Panc1 (cell line): ENCODE measurements at regions not wholly inside any gene's neighbourhood (a gene's known extent, or its start where the extent isn't known, plus 50 kb on each side); places are given as distances from the start of the nearest gene placed in this dataset.

Source experiments
- ATAC-seq: fragments of 200-7000 bp; cut with Tn5 transposase; 2 replicates; pipeline ENCODE4 v1.9.1; 2020; ENCODE audit warnings: mild to moderate bottlenecking, moderate library complexity
- BruUV-seq: library from RNA; stranded (reverse); fragments of 400-500 nt; replicated peaks from 2 replicates; lab custom pipeline; 2021; lab: Mats Ljungman, UMichigan
- CTCF ChIA-PET: fragments of 300-600 bp; sonication (Branson Sonifier 250); formaldehyde crosslinking; loops from one replicate; lab custom pipeline; 2022; ENCODE audit warnings: antibody characterized with exemption; lab: Charles Lee
- POLR2A ChIA-PET: fragments of 300-600 bp; sonication (Branson Sonifier 250); formaldehyde crosslinking; loops from one replicate; lab custom pipeline; 2022; ENCODE audit warnings: antibody characterized with exemption; lab: Charles Lee
- DNase-seq: peaks from one replicate; pipeline ENCODE4 v3.0.0-alpha.2; 2010; ENCODE audit warnings: low read depth, low spot score
- H3K27ac ChIP-seq: 2 replicates; pipeline ENCODE4 v1.5.1; 2011; ENCODE audit warnings: mild to moderate bottlenecking, low read length, inconsistent platforms
- H3K27me3 ChIP-seq: fragments of 200-500 bp; sonication (Bioruptor generic); 2 replicates; pipeline ENCODE4 v1.6.0; 2014; ENCODE audit warnings: low read length, inconsistent platforms; ENCODE audit not compliant: control insufficient read depth, insufficient read depth
- H3K36me3 ChIP-seq: fragments of 200-500 bp; sonication (Bioruptor generic); 2 replicates; pipeline ENCODE4 v1.5.1; 2014; ENCODE audit warnings: inconsistent platforms, mild to moderate bottlenecking, low read length, moderate library complexity; ENCODE audit not compliant: control insufficient read depth, insufficient read depth
- H3K4me1 ChIP-seq: 2 replicates; pipeline ENCODE4 v1.5.1; 2011; ENCODE audit warnings: inconsistent platforms, mild to moderate bottlenecking, low read length, moderate library complexity; ENCODE audit not compliant: control insufficient read depth, insufficient read depth
- H3K4me3 ChIP-seq, 2 experiments: 2 replicates each; pipeline ENCODE4 v1.5.1; 2011 to 2012; ENCODE audit warnings: low read depth in 2 of 2, low read length in 2 of 2, mild to moderate bottlenecking in 2 of 2, inconsistent platforms in 1 of 2, moderate library complexity in 1 of 2
- H3K9me3 ChIP-seq: fragments of 200-500 bp; sonication (Bioruptor generic); 2 replicates; pipeline ENCODE4 v1.5.1; 2014; ENCODE audit warnings: low read depth, mild to moderate bottlenecking, inconsistent platforms, low read length, moderate library complexity; ENCODE audit not compliant: control insufficient read depth, insufficient read depth
- POLR2AphosphoS5 ChIP-seq: IDR thresholded peaks from 2 replicates; pipeline ENCODE4 v1.6.1; 2012; ENCODE audit warnings: mild to moderate bottlenecking, low read depth, low read length, moderate library complexity
- SIN3A ChIP-seq: IDR thresholded peaks from 2 replicates; pipeline ENCODE4 v1.6.1; 2012; ENCODE audit warnings: low read depth, mild to moderate bottlenecking, low read length, moderate library complexity, borderline replicate concordance; ENCODE audit not compliant: insufficient read depth
- TCF7L2 ChIP-seq: IDR thresholded peaks from 2 replicates; pipeline ENCODE4 v1.6.1; 2011; ENCODE audit warnings: mild to moderate bottlenecking, low read depth, low read length, inconsistent platforms
- in situ Hi-C: cut with HindIII; loops from 2 replicates; pipeline ENCODE4 v1.10.0; 2016; ENCODE audit warnings: low sequenced_read_pairs, low pct_unique_long_range_greater_than_20kb
- intact Hi-C: fragments of 100-400 bp; cut with micrococcal nuclease; formaldehyde crosslinking; loops from one replicate; pipeline ENCODE4 v1.10.0; 2022; ENCODE audit not compliant: unreplicated experiment
- TF ChIP-seq, protein P1 (sequence below): fragments of 450-650 bp; IDR thresholded peaks from 2 replicates; pipeline ENCODE4 v1.5.1; 2017; ENCODE audit warnings: mild to moderate bottlenecking
- TF ChIP-seq, protein P2 (sequence below), 2 experiments: IDR thresholded peaks; 2 replicates each; pipeline ENCODE4 v1.6.1; 2011 to 2012; ENCODE audit warnings: low read depth in 2 of 2, control low read depth in 1 of 2, low read length in 1 of 2, mild to moderate bottlenecking in 1 of 2, moderate library complexity in 1 of 2; ENCODE audit not compliant: insufficient read depth in 1 of 2

DNA sequence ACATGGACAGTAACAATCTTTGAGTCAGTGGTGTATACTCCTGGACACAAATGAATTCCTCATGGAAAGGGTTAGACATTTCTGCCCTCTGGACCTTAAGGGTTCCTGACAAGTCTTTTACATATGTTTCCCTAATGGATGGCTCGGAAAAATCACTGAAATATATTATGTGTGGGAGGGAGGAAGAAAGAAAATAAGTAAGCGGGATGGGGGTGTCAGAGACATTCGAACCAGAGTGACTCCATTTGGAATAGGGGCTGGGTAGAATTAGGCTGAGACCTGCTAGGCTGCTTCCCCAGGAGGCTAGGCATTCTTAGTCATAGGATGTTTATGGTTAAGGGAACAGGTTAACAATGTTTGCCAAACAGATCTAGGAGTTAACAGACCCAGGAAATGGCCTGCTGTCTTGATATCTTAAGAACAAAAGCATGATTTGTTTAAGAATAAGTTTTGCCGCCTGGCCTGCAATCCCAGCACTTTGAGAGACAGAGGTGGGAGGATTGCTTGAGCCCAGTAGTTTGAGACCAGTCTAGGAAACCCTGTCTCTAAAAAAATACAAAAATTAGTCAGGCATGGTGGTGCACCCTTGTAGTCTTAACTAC, 1241.7 kb downstream of the TYW1 start:
- POLR2A ChIA-PET = no interaction called here
- CTCF ChIA-PET = no interaction called here

DNA sequence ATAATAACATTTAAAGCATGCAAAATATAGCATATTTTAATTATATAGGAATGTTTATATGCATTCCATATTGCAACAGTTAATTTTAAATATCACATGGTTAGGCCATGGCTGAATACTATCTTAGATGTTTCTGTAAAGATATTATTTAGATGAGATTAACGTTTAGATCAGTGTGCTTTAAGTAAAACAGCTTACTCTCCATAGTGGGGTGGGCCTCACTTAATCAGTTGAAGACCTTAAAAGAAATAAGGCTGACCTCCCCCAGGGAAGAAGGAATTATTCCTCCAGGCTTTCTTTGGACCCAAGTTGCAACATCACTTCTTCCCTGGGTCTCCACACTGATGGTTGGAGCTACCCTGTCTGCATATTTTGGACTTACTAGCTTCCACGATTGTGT, 1246.5 kb downstream of the TYW1 start:
- TF ChIP-seq, protein P1, sequence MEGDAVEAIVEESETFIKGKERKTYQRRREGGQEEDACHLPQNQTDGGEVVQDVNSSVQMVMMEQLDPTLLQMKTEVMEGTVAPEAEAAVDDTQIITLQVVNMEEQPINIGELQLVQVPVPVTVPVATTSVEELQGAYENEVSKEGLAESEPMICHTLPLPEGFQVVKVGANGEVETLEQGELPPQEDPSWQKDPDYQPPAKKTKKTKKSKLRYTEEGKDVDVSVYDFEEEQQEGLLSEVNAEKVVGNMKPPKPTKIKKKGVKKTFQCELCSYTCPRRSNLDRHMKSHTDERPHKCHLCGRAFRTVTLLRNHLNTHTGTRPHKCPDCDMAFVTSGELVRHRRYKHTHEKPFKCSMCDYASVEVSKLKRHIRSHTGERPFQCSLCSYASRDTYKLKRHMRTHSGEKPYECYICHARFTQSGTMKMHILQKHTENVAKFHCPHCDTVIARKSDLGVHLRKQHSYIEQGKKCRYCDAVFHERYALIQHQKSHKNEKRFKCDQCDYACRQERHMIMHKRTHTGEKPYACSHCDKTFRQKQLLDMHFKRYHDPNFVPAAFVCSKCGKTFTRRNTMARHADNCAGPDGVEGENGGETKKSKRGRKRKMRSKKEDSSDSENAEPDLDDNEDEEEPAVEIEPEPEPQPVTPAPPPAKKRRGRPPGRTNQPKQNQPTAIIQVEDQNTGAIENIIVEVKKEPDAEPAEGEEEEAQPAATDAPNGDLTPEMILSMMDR = no peak
- TF ChIP-seq TCF7L2 (no peak), POLR2AphosphoS5 (no peak), SIN3A (no peak)
- TF ChIP-seq, protein P2, sequence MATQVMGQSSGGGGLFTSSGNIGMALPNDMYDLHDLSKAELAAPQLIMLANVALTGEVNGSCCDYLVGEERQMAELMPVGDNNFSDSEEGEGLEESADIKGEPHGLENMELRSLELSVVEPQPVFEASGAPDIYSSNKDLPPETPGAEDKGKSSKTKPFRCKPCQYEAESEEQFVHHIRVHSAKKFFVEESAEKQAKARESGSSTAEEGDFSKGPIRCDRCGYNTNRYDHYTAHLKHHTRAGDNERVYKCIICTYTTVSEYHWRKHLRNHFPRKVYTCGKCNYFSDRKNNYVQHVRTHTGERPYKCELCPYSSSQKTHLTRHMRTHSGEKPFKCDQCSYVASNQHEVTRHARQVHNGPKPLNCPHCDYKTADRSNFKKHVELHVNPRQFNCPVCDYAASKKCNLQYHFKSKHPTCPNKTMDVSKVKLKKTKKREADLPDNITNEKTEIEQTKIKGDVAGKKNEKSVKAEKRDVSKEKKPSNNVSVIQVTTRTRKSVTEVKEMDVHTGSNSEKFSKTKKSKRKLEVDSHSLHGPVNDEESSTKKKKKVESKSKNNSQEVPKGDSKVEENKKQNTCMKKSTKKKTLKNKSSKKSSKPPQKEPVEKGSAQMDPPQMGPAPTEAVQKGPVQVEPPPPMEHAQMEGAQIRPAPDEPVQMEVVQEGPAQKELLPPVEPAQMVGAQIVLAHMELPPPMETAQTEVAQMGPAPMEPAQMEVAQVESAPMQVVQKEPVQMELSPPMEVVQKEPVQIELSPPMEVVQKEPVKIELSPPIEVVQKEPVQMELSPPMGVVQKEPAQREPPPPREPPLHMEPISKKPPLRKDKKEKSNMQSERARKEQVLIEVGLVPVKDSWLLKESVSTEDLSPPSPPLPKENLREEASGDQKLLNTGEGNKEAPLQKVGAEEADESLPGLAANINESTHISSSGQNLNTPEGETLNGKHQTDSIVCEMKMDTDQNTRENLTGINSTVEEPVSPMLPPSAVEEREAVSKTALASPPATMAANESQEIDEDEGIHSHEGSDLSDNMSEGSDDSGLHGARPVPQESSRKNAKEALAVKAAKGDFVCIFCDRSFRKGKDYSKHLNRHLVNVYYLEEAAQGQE (IDR thresholded peaks at IDR 0.05; ENCODE audit: insufficient read depth in 1 of 2, low read depth in 2 of 2, low read length in 1 of 2) = no peak
- no peak overlapping the region for H3K4me3 ChIP-seq
- H3K36me3 ChIP-seq = no peaks in the 10 kb centered on the region
- no peaks in the 10 kb centered on the region for H3K27me3 ChIP-seq
- BruUV-seq = no TSS peak
- POLR2A ChIA-PET = no interaction called here
- H3K9me3 ChIP-seq = no peaks in the 10 kb centered on the region
- in situ Hi-C loops = no loop called here
- DNase-seq (no peak), ATAC-seq (no peak)
- CTCF ChIA-PET = no interaction called here
- intact Hi-C loops = no loop called here
- H3K4me1 ChIP-seq = no peaks in the 10 kb centered on the region
- no peak overlapping the region for H3K27ac ChIP-seq

More for the DNA sequence above, 1241.7 kb downstream of the TYW1 start:
- no peaks in the 10 kb centered on the region for H3K27me3 ChIP-seq
- no peak for DNase-seq
- no peaks in the 10 kb centered on the region for H3K36me3 ChIP-seq
- intact Hi-C loops (no loop called here), in situ Hi-C loops (no loop called here)
- no peak overlapping the region for H3K27ac ChIP-seq
- no TSS peak for BruUV-seq
- TF ChIP-seq SIN3A (no peak), TCF7L2 (no peak), POLR2AphosphoS5 (no peak)
- TF ChIP-seq, protein P1 = no peak
- TF ChIP-seq, protein P2 (IDR thresholded peaks at IDR 0.05; ENCODE audit: insufficient read depth in 1 of 2, low read depth in 2 of 2, low read length in 1 of 2) = no peak
- no peaks in the 10 kb centered on the region for H3K9me3 ChIP-seq
- H3K4me1 ChIP-seq = no peaks in the 10 kb centered on the region
- H3K4me3 ChIP-seq = no peak overlapping the region
- no peak for ATAC-seq
